ENCODE measurements at regions not wholly inside any gene's neighbourhood (a gene's known extent, or its start where the extent isn't known, plus 50 kb on each side); places are given as distances from the start of the nearest gene placed in this dataset.

DNA sequence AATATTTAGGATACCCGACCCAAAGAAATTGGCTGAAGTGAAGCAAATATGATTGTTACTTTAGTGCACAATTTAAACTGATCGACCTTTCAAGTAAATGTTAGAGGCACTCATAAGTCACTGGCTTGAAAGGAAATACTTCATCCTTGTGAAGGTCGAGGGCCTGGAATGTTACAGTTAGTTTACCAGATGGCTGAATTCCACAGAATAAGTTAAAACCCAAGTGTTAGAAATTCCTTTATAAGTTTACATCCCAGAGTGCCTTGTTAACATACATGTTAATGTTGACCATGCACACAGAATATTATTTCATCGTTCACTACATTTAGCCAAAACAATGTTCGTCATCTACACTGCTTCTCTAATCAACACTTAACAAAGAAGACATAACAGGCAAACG is 235.5 kb upstream of the ANO3 start:
- Histone ChIP-seq H3K36me3 (no peaks in the 10 kb centered on the region), H3K4me1 (no peaks in the 10 kb centered on the region), H3K9me3 (no peaks in the 10 kb centered on the region), H3K4me3 (no peak overlapping the region), H3K27ac (no peak overlapping the region), H3K27me3 (no peaks in the 10 kb centered on the region)
- intact Hi-C loops (cut with DNase I; ENCODE audit: low total_unique reads): no loop called here
- no peak for DNase-seq
- TF ChIP-seq, protein P1, sequence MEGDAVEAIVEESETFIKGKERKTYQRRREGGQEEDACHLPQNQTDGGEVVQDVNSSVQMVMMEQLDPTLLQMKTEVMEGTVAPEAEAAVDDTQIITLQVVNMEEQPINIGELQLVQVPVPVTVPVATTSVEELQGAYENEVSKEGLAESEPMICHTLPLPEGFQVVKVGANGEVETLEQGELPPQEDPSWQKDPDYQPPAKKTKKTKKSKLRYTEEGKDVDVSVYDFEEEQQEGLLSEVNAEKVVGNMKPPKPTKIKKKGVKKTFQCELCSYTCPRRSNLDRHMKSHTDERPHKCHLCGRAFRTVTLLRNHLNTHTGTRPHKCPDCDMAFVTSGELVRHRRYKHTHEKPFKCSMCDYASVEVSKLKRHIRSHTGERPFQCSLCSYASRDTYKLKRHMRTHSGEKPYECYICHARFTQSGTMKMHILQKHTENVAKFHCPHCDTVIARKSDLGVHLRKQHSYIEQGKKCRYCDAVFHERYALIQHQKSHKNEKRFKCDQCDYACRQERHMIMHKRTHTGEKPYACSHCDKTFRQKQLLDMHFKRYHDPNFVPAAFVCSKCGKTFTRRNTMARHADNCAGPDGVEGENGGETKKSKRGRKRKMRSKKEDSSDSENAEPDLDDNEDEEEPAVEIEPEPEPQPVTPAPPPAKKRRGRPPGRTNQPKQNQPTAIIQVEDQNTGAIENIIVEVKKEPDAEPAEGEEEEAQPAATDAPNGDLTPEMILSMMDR (IDR thresholded peaks at IDR 0.05): no peak
- no peak for TF ChIP-seq POLR2A (IDR thresholded peaks at IDR 0.05)

DNA sequence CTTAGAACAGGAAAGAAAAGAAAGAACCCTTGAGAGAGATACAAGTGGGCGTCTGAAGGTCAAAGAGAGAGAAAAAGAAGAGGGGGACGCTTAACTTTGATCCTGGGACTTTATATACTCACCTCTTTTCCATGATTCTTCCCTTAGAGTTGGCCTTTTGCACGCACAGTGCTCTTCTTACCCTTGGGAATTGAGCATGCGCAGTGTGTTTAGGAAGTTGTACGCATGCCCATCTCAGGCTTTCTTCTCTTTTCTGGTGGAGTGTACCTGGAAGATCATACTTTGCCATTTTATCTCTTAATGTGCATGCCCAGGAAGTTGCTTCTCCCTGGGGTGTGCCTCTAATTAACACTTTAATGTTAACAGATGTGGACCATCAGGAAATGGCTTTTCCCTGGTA is 229.6 kb upstream of the ANO3 start:
- no peak overlapping the region for H3K4me3 ChIP-seq
- no peaks in the 10 kb centered on the region for H3K9me3 ChIP-seq
- intact Hi-C loops (cut with DNase I; ENCODE audit: low total_unique reads): no loop called here
- TF ChIP-seq, protein P1 (IDR thresholded peaks at IDR 0.05): no peak
- TF ChIP-seq POLR2A (IDR thresholded peaks at IDR 0.05): no peak
- H3K27ac ChIP-seq: no peak overlapping the region
- H3K27me3 ChIP-seq: no peaks in the 10 kb centered on the region
- no peaks in the 10 kb centered on the region for H3K4me1 ChIP-seq
- H3K36me3 ChIP-seq: no peaks in the 10 kb centered on the region
- DNase-seq: no peak

DNA sequence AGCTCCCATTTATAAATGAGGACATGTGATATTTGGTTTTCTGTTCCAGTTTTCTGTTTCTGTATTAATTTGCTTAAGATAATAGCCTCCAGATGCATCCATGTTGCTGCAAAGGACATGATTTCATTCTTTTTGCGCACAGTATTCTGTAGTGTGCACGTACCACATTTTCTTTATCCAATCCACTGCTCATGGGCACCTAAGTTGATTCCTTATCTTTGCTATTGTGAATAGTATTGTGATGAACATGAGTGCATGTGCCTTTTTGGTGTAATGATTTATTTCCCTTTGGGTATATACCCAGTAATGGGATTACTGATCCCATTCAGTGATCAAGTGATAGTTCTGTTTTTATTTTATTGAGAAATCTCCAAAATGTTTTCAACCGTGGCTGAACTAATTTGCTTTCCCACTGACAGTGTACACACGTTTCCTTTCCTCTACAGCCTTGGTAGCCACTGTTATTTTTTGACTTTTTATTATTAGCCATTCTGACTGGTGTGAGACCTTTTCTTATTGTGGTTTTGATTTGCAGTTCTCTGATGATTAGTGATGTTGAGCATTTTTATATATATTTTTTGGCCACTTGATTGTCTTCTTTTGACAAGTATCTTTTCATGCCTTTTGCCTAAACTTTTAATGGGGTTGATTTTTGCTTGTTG is 226.0 kb upstream of the ANO3 start:
- no peak overlapping the region for H3K4me3 ChIP-seq
- H3K27ac ChIP-seq: no peak overlapping the region
- DNase-seq: no peak
- TF ChIP-seq POLR2A (IDR thresholded peaks at IDR 0.05): no peak
- TF ChIP-seq, protein P1 (IDR thresholded peaks at IDR 0.05): no peak
- H3K36me3 ChIP-seq: no peaks in the 10 kb centered on the region
- no peaks in the 10 kb centered on the region for H3K4me1 ChIP-seq
- H3K27me3 ChIP-seq: no peaks in the 10 kb centered on the region
- H3K9me3 ChIP-seq: no peaks in the 10 kb centered on the region
- intact Hi-C loops (cut with DNase I; ENCODE audit: low total_unique reads): no loop called here

DNA sequence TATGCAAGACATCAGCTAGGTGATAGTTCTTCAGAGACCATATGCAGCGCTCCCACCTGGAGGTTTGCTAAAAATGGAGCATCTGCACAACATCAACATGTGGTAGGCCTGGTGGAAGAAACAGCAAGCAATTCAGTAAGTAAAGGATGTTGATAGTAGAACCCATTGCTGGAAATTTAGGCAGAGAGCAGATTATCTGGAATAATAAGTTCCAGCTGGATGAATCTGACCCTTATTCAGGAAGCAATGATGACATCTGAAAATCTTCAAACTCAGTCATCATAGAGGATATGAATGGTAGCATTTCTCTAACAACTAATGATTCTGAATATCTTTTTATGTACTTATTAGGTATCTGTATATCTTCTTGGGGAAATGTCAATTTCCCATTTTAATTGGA is 225.2 kb upstream of the ANO3 start:
- Histone ChIP-seq H3K9me3 (no peaks in the 10 kb centered on the region), H3K4me3 (no peak overlapping the region), H3K27ac (no peak overlapping the region), H3K36me3 (no peaks in the 10 kb centered on the region), H3K27me3 (no peaks in the 10 kb centered on the region), H3K4me1 (no peaks in the 10 kb centered on the region)
- intact Hi-C loops (cut with DNase I; ENCODE audit: low total_unique reads): no loop called here
- no peak for DNase-seq
- TF ChIP-seq POLR2A (IDR thresholded peaks at IDR 0.05): no peak
- TF ChIP-seq, protein P1 (IDR thresholded peaks at IDR 0.05): no peak

DNA sequence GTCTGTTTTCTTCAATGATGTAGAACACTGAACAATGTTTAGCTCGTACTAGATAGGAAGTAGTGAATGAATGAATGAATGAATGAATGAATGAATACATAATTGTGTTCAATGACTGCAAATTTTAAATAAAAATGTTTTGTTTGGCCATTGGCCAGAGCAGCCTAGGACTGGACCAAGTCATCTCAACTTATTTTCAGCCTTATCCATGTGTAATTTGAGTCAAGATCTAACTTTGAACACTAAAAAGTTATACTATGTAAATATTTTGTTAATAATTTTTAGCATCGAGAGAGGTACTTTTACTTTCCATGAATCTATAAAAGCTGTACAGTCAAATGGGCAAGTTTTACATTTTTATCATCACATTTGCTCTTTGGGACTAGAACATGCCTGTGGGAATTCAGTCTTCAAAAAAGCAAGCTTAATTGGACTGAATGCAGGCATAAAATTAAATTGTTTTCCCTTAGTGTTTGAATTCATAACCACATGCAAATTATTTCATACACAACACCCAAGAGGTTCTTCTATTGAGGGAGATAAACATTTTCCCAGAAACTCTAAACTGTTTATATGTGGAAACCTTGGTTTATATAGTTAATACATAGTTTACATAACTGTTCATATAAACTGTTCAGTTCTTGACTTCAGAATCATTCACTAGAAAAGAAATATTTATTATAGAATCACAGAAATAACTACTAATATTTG is 222.1 kb upstream of the ANO3 start:
- Histone ChIP-seq H3K27ac (no peak overlapping the region), H3K4me1 (no peaks in the 10 kb centered on the region), H3K36me3 (no peaks in the 10 kb centered on the region), H3K4me3 (no peak overlapping the region), H3K27me3 (no peaks in the 10 kb centered on the region), H3K9me3 (no peaks in the 10 kb centered on the region)
- intact Hi-C loops (cut with DNase I; ENCODE audit: low total_unique reads): no loop called here
- no peak for TF ChIP-seq POLR2A (IDR thresholded peaks at IDR 0.05)
- TF ChIP-seq, protein P1 (IDR thresholded peaks at IDR 0.05): no peak
- DNase-seq: no peak
